ACHN (cell line): ENCODE measurements at regions not wholly inside any gene's neighbourhood (a gene's known extent, or its start where the extent isn't known, plus 50 kb on each side); places are given as distances from the start of the nearest gene placed in this dataset.
A peak's percentile ranks its signal among the peaks of the same experiment; 100 is the strongest.

Experiments used
- DNase-seq: peaks from one replicate; pipeline ENCODE4 v3.0.0-alpha.2; 2015
- in situ Hi-C: cut with HindIII; loops from 2 replicates; pipeline ENCODE4 v1.10.0; 2017; ENCODE audit warnings: low sequenced_read_pairs, low pct_ligation_motif_present, low pct_unique_long_range_greater_than_20kb

GRCh38 chr12:39065455-39065854, 160.1 kb upstream of the CPNE8 start:
- DNase-seq: no peak
- in situ Hi-C loops: no loop called here

- DNase-seq: no peak
- in situ Hi-C loops: no loop called here
These were observed 159.3 kb upstream of the CPNE8 start for GRCh38 chr12:39064708-39065107.

DNA sequence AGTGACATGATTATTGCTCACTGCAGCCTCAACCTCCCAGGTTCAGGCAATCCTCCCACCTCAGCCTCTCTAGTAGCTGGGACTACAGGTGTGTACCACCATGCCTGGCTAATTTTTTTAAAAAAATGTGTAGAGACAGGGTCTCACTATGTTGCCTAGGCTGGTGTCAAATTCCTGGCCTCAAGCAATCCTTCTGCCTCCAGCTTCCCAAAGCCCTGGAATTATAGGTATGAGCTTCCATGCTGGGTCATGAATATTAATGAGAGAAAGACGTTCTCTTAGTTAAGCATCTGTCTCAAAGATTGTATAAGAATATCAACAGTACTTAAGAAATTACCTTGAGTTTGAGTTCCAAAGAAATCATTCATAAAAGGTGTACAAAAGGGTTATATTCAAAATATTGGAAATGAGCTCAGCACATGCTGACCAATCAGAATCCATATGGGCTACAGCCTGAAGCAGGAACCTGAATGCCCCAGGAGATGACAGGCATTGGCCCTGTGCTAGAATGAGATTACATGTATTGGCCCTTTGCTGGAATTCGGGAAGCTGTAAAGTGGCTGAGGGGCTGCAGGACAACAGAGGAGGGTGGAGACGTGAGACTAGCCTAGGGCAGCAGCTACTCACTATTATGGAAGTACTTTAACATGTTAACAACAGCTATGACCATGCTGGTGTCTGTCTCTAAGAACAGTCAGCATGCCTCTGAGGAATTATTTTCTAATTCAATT, 157.0 kb upstream of the CPNE8 start:
- DNase-seq: no peak
- in situ Hi-C loops: no loop called here

GRCh38 chr12:39061576-39061975, 156.2 kb upstream of the CPNE8 start:
- in situ Hi-C loops: no loop called here
- DNase-seq: no peak

DNA sequence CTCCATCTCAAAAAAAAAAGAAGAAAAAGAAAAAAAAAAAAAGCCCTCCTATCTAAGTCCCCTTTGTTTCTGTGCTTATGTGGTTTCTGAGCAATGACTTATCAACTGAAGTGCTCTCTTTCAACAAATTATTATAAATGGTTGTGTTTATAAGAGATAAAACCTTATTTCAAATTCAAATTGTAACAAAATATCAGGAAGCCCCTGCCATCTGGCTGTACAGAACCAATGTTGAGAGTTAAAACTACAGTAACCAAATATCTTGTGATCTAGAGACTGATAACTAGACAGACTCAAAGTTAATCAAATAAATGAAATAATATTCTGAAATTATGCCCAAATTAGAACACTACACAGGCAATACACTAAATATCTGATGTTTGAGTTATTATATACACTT, 143.0 kb upstream of the CPNE8 start:
- no peak for DNase-seq
- in situ Hi-C loops: no loop called here

DNA sequence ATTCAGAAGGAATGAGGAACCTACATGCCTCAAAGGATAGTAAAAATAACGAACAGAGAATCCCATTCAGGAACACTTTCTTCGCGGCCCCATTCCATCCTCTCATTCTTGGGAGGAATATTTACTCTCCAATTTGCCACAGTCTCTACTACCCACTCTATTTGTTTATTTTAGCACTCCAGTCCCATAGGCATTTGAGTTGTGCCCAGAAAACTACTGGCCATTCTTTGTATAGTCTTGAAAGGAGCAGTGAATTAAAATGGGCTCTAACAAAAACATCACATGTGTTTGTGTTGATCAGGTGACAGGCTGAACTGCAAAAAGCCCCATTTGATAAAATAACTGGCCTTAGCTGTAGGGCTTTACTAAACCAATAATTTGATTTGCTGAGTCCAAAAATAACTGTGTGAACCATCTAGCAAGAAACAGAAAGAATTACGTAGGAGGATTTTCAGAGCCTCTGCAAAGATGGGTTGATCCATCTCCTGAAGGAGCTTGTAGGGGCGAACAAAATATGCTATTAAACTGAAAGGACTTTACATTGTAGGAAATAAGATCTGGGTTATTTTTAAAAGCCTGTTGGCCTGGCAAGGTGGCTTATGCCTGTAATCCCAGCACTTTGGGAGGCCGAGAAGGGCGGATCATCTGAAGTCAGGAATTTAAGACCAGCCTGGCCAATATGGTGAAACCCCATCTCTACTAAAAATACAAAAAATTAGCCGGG, 142.3 kb upstream of the CPNE8 start:
- in situ Hi-C loops: no loop called here
- no peak for DNase-seq

- in situ Hi-C loops: no loop called here
- DNase-seq: no peak
These were observed 139.4 kb upstream of the CPNE8 start for GRCh38 chr12:39044754-39045153.

DNA sequence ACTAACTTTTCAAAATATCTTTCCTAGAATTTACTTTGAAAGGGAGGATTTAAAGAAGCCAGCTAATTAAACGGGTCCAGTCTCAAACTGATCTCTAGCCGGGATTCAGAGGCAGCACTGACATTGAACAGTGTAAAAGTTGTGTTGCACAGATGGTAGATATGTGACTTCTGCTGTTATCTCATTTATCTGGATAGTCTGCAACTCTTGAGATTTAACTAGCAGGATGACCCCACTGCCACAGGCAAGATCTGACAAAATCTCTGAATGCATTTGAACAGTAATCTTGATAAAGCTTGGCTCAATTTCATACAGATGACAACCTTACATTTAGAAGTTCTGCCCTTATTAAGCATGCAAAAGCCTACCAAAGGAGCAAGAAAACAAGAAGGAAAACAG, 138.0 kb upstream of the CPNE8 start:
- in situ Hi-C loops: no loop called here
- no peak for DNase-seq

DNA sequence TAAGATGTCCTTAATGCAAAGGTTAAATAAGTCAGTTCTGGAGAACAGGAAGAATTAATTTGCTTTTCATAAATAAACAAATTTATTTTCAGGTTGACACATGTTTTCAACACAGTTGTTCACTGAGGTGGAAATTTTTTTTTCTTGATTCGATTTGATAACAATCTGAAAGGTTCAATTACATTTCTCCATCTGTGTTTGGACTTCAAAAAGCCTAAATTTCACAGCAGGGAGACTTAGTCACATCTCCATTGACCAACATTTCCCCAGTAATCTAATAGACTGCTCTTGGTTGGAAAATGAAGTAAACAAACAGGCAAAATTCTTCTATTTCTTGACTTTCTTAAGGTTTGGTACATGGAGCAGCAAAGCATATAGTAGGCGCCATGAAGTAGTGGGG, 134.9 kb upstream of the CPNE8 start:
- in situ Hi-C loops: no loop called here
- no peak for DNase-seq

- in situ Hi-C loops: no loop called here
- no peak for DNase-seq
These were observed 131.7 kb upstream of the CPNE8 start for GRCh38 chr12:39037115-39037514.

GRCh38 chr12:39036105-39036504, 130.7 kb upstream of the CPNE8 start:
- in situ Hi-C loops: no loop called here
- no peak for DNase-seq

DNA sequence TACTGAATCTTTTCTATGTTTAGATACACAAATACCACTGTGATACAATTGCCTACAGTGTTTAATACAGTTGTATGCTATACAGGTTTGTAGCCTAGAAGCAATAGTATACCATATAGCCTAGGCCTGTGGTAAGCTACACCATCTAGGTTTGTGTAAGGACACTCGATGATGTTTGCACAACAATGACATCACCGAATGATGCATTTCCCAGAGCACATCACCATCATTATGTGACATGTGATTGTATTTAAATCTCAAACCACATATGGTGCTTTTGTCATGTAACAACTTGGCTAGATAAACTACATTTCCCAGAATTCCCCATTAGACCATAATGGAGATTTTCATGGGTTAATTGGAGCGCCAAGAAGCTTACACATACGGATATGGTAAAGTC, 128.4 kb upstream of the CPNE8 start:
- in situ Hi-C loops: no loop called here
- no peak for DNase-seq

DNA sequence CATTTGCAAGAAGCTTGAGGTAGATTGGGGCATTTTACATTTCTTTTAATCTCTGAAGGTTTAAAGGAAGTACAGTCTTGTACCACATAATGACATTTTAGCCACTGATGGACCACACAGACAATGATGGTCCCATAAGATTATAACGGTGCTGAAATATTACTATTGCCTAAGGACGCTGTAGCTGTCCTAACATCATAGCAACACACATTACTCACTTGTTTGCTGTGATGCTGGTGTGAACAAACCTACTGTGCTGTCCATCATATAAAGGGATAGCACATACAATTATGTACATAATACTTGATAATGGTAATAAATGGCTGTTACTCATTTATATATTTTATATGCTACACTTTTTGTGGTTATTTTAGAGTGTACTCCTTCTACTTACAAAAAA, 127.1 kb upstream of the CPNE8 start:
- in situ Hi-C loops: no loop called here
- no peak for DNase-seq

GRCh38 chr12:39032034-39032433, 126.6 kb upstream of the CPNE8 start:
- in situ Hi-C loops: no loop called here
- DNase-seq: no peak

- in situ Hi-C loops: no loop called here
- no peak for DNase-seq
These were observed 123.0 kb upstream of the CPNE8 start for GRCh38 chr12:39028382-39028781.

- in situ Hi-C loops: no loop called here
- DNase-seq: peak; percentile 25
These were observed 107.5 kb upstream of the CPNE8 start for GRCh38 chr12:39012870-39013269.

- in situ Hi-C loops: no loop called here
- no peak for DNase-seq
These were observed 105.8 kb upstream of the CPNE8 start for GRCh38 chr12:39011166-39011565.

DNA sequence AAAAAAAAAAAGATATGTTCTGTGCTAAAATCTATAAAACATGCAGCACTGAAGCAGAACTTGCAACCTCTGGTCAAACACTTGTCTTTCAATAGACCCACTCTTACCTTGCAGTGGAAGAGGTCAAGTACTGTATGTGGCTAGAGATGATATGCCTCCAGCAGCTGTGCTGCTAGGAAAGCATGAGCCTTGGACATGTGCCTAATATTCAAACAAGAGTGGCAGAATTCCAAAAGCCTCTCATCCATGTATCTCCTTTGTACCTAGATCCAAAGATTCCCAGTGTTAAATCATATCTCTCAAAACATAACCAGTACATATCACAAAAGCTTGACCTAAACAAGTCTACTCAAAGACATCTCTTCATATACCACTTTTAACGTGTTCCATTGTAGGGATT, 105.0 kb upstream of the CPNE8 start:
- in situ Hi-C loops: no loop called here
- no peak for DNase-seq

- no peak for DNase-seq
- in situ Hi-C loops: no loop called here
These were observed 102.2 kb upstream of the CPNE8 start for GRCh38 chr12:39007619-39008018.

DNA sequence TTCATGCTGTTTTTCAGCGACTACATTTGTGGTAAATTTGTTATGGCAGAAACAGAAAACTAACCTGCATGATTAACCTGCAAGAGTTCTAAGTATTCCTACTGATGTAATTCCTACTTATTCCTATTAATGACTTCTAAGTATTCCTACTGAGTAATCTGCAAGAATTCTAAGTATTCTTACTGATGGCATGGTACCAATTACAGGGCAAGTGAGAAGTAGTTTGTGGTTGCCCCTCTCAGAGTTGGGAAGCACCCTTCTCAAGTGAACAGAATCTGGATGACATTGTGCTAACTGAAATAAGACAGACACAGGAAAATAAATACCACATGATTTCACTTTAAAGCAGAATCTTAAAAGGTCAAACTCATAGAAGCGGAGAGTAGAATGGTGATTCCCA, 100.9 kb upstream of the CPNE8 start:
- in situ Hi-C loops: no loop called here
- DNase-seq: peak; percentile 26
